ENCODE measurements at regions not wholly inside any gene's neighbourhood (a gene's known extent, or its start where the extent isn't known, plus 50 kb on each side); places are given as distances from the start of the nearest gene placed in this dataset.

DNA sequence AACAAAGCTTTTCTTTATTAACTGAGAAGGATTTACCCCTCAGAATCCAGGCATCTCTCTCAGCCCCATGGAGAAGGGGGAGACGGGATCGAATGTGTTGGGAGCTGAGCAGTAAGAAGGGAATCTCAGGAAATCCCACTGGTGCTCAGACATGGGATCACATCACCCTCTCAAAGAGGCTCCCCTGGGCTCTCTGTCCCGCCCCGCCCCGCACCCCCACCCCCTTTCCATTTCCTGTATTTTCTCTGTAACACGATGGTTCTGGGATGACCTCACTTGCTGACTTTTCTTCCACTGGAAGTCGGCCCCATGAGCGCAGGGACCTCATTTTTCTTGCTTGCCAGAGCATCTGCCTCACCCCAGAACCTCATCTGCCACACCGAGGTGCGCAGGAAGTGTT, 96.7 kb upstream of the SLC22A11 start:
- no peak for DNase-seq

GRCh38 chr11:64459609-64460008, 96.1 kb upstream of the SLC22A11 start:
- DNase-seq, result no peak

GRCh38 chr11:64461081-64461480, 94.7 kb upstream of the SLC22A11 start:
- DNase-seq, result no peak

DNA sequence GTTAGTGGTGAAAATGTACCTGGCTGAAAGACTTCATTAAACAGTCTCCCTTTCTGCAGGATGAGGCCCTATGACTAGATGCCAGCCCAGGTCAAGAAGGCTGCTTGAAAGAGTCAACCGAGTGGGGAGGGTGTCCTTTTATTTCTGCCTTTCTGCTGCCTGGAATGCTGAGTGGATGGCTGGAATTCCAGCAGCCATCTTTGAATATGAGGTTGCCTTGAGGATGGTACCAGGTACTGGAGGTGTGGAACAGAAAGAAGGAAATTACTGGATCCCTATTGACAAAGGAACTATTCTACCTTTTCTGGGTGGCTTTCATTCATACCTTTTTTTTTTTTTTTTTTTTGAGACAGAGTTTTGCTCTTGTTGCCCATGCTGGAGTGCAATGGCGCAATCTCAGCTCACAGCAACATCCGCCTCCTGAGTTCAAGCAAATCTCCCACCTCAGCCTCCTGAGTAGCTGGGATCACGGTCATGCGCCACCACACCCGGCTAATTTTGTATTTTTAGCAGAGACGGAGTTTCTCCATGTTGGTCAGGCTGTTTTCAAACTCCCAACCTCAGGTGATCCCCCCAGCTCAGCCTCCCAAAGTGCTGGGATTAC, 89.5 kb upstream of the SLC22A11 start:
- DNase-seq, result no peak

DNA sequence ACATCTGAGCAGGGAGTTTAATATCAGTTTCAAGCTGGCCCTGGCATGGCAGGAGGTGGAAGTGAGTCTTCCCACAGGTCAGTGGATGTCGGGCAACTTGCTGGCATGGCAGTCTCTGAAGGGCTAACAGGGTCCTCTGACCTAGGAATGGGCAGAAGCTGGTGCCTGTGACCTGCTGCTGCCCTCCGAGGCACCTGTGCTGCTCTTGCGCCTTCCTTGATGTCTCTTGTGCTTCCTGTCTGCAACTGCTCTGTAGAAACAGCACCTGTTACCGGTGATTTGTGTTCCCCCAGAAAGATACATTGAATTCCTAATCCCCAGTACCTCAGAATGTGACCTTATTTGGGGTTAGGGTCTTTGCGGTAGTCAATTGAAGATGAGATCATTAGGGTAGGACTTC, 86.5 kb upstream of the SLC22A11 start:
- DNase-seq, result no peak

DNA sequence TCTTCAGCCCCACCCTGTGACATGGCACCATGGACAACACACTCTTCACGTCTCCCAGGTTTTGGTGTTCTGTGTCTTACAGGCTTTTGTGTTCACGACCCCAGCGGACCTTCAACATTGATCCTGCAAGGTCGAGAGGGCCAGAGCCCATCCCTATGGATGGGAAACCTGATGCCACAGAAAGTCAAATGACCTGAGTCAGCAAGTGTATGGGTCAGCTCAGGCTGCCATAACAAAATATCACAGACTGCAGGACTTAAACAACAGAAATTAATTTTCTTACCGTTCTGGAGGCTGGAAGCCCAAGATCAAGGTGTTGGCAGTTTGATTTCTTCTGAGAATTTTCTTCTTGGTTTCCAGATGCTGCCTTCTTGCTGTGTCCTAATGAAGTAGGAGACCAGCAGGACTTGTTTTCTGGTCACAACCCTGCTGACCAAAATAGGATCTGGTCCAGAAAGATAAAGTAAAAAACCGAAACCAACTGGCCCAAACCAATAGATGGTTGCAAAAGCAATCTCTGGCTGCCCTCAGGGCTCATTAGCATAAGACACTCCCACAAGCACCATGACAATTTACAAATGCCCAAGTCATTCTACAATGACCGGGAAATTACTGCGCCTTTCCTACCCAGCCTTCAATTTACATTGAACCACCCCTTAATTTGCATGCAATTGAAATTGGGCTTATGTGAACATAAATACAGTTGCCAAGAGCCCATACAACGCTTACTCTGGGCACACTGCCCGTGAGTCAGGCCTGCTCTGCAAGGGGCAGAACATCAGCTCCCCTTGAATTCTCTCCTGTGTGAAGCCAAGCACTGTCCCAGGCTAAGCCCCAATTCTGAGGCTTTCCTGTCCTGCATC, 82.9 kb upstream of the SLC22A11 start:
- no peak for DNase-seq

- DNase-seq, result no peak
Observed at GRCh38 chr11:64474680-64475079, 81.1 kb upstream of the SLC22A11 start.

DNA sequence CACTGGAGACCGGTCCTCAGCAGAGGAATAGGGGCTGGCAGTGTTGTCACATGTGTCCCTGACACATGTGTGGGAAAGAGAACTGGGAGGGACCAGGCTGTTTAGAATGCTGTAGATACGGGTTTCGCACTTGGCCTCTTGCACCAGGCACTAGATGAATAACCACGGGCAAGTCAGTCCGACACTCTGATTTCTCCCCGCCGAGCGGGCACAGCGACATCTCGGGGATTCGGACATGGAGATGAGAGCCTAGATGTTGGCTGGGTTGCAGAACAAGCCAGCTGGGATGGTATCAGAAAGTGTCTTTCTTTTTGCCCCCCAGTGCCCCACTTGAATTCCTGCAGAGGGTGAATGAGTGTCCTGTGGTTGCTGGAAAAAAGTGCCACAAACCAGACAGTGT, 80.6 kb upstream of the SLC22A11 start:
- DNase-seq, result no peak

DNA sequence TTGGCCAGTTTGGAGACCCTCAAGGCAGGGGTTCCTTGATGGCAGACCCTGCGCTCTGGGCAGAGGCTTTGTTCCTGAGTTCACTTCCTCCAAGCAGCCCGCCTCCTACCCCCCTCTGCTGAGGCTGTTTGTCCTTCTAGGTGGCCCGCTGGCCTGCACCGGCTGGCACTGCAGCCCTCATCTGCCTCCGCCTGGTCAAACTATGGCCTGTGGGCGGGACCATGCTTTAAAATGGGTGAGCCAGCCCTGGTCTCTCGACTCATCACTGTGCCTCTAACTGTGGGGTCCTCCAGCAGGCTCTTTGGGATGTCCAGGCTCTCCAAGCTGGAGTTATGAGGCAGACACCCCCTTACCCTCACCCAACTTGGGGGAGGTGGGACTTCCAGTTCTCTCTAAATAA, 78.9 kb upstream of the SLC22A11 start:
- no peak for DNase-seq

GRCh38 chr11:64477675-64478074, 78.1 kb upstream of the SLC22A11 start:
- DNase-seq, result no peak

DNA sequence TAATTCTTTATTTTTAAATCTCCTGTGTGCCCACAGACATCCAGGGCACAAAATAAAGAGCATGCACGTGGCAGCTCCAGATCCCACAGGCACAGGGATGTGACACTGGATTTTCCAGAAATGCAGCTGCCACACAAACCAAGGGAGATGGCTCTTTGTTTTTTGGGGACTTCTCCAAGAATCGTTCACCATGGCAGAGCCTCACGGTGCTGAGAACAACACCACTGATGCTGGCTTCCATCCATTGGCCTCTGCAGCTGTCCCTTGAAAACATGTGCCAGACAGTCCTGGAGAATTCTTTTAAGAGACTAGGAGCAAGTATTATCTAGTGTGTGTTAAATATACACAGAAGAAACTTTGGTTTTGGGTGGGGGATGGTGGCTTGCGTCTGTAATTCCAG, 73.2 kb upstream of the SLC22A11 start:
- DNase-seq, result no peak

DNA sequence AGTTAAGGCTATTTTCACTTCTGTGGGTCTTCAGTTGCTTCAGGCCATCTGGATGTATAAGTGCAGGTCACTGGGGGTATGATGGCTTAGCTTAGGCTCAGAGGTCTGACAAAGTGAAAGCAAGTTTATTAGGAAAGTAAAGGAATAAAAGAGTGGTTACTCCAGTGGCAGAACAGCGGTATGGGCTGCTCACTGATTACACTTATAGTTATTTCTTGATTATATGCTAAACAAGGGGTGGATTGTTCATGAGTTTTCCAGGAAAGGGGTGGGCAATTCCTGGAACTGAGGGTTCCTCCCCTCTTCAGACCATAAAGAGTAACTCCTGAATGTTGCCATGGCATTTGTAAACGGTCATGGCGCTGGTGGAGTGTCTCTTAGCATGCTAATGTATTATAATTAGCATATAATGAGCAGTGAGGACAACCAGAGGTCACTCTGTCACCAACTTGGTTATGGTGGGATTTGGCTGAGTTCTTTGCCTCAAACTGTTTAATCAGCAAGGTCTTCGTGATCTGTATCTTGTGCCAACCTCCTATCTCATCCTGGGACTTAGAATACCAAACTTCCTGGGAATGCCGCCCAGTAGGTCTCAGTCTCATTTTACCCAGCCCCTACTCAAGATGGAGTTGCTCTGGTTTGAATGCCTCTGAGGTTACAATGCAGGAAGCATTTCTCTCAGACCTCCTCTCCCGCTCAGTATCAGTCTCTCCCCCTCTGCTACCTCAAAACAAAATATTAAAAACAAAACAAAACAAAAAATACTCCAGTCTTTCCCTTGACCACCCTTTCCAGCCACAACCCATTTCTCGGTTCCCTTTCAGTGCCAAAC, 71.3 kb upstream of the SLC22A11 start:
- no peak for DNase-seq

GRCh38 chr11:64485074-64485473, 70.7 kb upstream of the SLC22A11 start:
- DNase-seq, result no peak

GRCh38 chr11:64489831-64490441, 65.8 kb upstream of the SLC22A11 start:
- DNase-seq, result peak; percentile 18

DNA sequence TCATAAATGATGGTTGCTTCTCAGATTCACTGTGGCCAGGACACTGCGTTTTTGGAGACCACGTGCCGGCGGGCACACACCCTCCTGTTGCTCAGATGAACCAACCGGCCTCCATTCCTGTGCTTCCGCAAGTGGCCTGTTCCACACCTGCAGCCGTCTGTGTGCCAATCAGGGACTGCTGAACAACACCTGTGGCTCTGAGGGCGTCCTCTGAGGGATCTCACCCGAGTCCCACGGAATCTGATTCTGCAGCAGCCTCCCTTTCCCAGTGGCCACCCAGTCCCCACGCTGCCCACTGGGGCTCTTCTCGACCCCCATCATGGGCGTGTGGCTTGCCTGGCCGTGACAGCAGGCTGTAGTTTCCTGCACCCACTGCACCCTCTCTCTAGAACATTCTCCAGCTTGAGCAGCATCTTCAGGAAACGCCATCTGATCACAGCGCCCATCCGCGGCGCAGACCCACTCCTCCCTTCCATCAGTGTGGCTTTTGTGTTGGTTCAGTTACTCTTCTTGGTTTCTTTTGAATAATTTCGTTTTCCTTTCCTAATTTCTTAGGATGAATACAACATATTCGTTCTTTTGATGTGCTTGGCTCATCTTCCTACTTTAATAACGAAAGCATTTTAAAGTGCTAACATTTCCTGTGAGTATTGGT, 65.1 kb upstream of the SLC22A11 start:
- no peak for DNase-seq

DNA sequence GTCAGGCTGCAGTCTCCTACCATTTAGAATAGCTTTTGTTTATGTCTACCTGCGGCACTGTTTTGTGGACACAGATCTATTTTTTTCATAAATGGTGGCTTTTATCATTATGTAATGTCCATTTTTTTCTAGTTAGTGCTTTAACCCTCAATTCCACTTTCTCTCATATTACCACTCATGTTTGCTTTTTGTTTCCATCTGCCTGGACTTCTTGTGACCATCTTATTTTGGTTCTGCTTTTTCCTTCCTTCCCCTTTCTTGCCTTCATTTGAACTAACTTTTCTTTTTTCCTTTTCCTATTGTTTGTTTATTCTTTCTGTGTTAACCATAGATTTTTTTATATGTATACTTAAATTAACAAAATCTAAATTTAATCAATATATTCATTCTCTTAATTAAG, 63.2 kb upstream of the SLC22A11 start:
- no peak for DNase-seq

GRCh38 chr11:64498136-64498535, 57.6 kb upstream of the SLC22A11 start:
- no peak for DNase-seq

GRCh38 chr11:64499261-64500004, 56.3 kb upstream of the SLC22A11 start:
- DNase-seq, result no peak

GRCh38 chr11:64500176-64501013, 55.3 kb upstream of the SLC22A11 start:
- no peak for DNase-seq

DNA sequence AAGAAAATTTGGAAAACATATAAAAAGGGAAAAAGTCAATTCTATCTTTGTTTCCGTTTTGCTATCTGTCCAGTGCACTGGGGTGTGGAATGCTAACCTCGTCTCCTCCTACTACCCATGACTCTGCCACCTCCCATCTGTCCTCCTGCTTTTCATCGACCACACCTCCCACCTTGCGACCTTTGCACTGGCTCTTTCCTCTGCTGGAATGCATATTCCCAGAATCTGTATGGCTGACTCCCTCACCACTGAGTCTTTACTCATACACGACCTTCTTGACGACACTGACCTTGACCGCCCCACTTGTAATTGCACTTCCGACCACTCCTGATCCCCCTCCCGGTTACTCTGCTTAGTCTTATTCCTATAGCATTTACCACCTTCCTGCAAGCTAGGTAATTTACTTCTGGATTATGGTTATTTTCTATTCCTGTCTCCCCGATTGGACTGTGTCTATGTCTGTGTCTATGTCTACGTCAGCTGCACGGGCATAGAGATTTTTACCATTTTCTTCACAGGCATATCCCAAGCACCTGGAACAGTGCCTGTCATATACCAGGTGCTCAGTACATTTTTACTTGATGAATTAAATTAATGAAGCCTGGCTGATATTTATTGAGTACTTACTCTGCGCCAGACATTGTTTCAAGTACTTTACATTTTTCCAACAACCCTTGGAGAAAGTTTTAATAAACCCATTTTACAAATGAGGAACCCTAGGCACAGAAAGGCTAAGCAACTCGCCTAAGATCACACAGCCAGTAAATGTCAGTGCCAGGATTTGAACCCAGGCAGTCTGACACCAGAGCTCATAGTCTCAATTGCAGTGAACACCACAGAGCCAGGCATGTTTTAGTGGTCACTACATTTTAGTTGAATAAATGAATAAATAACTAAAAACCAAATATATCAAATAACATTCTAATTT, 54.0 kb upstream of the SLC22A11 start:
- DNase-seq, result no peak

Data from CD4-positive, alpha-beta T cell treated with Interleukin-4 for 4 hours (primary cell).